Mucosa of descending colon (tissue), 3 donors: ENCODE measurements at regions not wholly inside any gene's neighbourhood (a gene's known extent, or its start where the extent isn't known, plus 50 kb on each side); places are given as distances from the start of the nearest gene placed in this dataset.
A peak's percentile ranks its signal among the peaks of the same experiment; 100 is the strongest.

Source experiments
- ATAC-seq: fragments of 200-7000 bp; cut with Tn5 transposase; one replicate; pipeline ENCODE4 v1.9.1; 2020; ENCODE audit warnings: mild to moderate bottlenecking, moderate library complexity
- DNase-seq, 3 donors: peaks; one replicate each; pipeline ENCODE4 v3.0.0-alpha.2; 2020
- H3K36me3 ChIP-seq: fragments of 200-600 bp; one replicate; pipeline ENCODE4 v1.8.0; 2021; ENCODE audit warnings: low read depth, mild to moderate bottlenecking
- H3K4me1 ChIP-seq: fragments of 200-600 bp; one replicate; pipeline ENCODE4 v1.8.0; 2021; ENCODE audit warnings: low read depth, mild to moderate bottlenecking
- H3K4me3 ChIP-seq: fragments of 200-600 bp; one replicate; pipeline ENCODE4 v1.8.0; 2021; ENCODE audit warnings: mild to moderate bottlenecking
- H3K9me3 ChIP-seq: fragments of 200-600 bp; one replicate; pipeline ENCODE4 v1.8.0; 2021; ENCODE audit warnings: mild to moderate bottlenecking
- CTCF ChIP-seq: fragments of 200-600 bp; IDR thresholded peaks from one replicate; pipeline ENCODE4 v1.8.0; 2022; ENCODE audit warnings: antibody characterized with exemption, mild to moderate bottlenecking
- intact Hi-C, 2 donors: fragments of 100-400 bp; cut with DNase I in 1 of 2; cut with micrococcal nuclease in 1 of 2; formaldehyde crosslinking; loops; one replicate each; pipeline versions ENCODE4 v1.11.0 to v1.11.1; 2022; cut with DNase I, micrococcal nuclease
- donor health status: DM: no; HTN: no; CAD: no; lungs with moderate emphysema.
- donor health status: DM: no; HTN: no; CAD: no.
- donor health status: DM: no; HTN: yes; CAD: no.

- DNase-seq (peak in 1 of 3 donors; percentile 28), ATAC-seq (peak; percentile 14)
- intact Hi-C loops = no loop called here
These were observed 110.4 kb upstream of the KL start for GRCh38 chr13:32905864-32906180.

GRCh38 chr13:32907211-32907610, 109.0 kb upstream of the KL start:
- DNase-seq = no peak
- intact Hi-C loops = no loop called here

More at GRCh38 chr13:32905864-32906180, 110.4 kb upstream of the KL start:
- TF ChIP-seq CTCF = no peak
- H3K4me3 ChIP-seq = no peak overlapping the region
- H3K9me3 ChIP-seq = no peaks in the 10 kb centered on the region
- no peaks in the 10 kb centered on the region for H3K4me1 ChIP-seq
- H3K36me3 ChIP-seq = no peaks in the 10 kb centered on the region

GRCh38 chr13:32910530-32910929, 105.7 kb upstream of the KL start:
- intact Hi-C loops = no loop called here
- DNase-seq (no peak), ATAC-seq (no peak)
- Histone ChIP-seq H3K36me3 (no peaks in the 10 kb centered on the region), H3K4me1 (no peaks in the 10 kb centered on the region), H3K4me3 (no peak overlapping the region), H3K9me3 (no peaks in the 10 kb centered on the region)
- no peak for TF ChIP-seq CTCF

More at GRCh38 chr13:32907211-32907610, 109.0 kb upstream of the KL start:
- H3K4me3 ChIP-seq = no peak overlapping the region
- no peak for TF ChIP-seq CTCF
- H3K9me3 ChIP-seq = no peaks in the 10 kb centered on the region
- H3K36me3 ChIP-seq = no peaks in the 10 kb centered on the region
- no peak for ATAC-seq
- no peaks in the 10 kb centered on the region for H3K4me1 ChIP-seq

GRCh38 chr13:32911506-32911905, 104.7 kb upstream of the KL start:
- no peaks in the 10 kb centered on the region for H3K4me1 ChIP-seq
- peak in 1 of 3 donors; percentile 20 for DNase-seq
- intact Hi-C loops = no loop called here
- peak; percentile 62 for ATAC-seq
- no peaks in the 10 kb centered on the region for H3K36me3 ChIP-seq
- no peak for TF ChIP-seq CTCF
- H3K4me3 ChIP-seq = no peak overlapping the region
- no peaks in the 10 kb centered on the region for H3K9me3 ChIP-seq

- no peaks in the 10 kb centered on the region for H3K36me3 ChIP-seq
- H3K4me1 ChIP-seq = no peaks in the 10 kb centered on the region
- DNase-seq (no peak), ATAC-seq (no peak)
- intact Hi-C loops = no loop called here
- no peak overlapping the region for H3K4me3 ChIP-seq
- no peaks in the 10 kb centered on the region for H3K9me3 ChIP-seq
- TF ChIP-seq CTCF = no peak
These were observed 101.5 kb upstream of the KL start for GRCh38 chr13:32914686-32915085.

- no peak for TF ChIP-seq CTCF
- Histone ChIP-seq H3K9me3 (no peaks in the 10 kb centered on the region), H3K4me1 (no peaks in the 10 kb centered on the region), H3K36me3 (no peaks in the 10 kb centered on the region), H3K4me3 (no peak overlapping the region)
- DNase-seq = no peak
- intact Hi-C loops = no loop called here
- ATAC-seq = no peak
These were observed 98.7 kb upstream of the KL start for GRCh38 chr13:32917504-32917903.
